ENCODE measurements at regions not wholly inside any gene's neighbourhood (a gene's known extent, or its start where the extent isn't known, plus 50 kb on each side); places are given as distances from the start of the nearest gene placed in this dataset.

GRCh38 chr4:125663896-125664767 lies 349.4 kb downstream of the FAT4 start:
- TF ChIP-seq, protein P1, sequence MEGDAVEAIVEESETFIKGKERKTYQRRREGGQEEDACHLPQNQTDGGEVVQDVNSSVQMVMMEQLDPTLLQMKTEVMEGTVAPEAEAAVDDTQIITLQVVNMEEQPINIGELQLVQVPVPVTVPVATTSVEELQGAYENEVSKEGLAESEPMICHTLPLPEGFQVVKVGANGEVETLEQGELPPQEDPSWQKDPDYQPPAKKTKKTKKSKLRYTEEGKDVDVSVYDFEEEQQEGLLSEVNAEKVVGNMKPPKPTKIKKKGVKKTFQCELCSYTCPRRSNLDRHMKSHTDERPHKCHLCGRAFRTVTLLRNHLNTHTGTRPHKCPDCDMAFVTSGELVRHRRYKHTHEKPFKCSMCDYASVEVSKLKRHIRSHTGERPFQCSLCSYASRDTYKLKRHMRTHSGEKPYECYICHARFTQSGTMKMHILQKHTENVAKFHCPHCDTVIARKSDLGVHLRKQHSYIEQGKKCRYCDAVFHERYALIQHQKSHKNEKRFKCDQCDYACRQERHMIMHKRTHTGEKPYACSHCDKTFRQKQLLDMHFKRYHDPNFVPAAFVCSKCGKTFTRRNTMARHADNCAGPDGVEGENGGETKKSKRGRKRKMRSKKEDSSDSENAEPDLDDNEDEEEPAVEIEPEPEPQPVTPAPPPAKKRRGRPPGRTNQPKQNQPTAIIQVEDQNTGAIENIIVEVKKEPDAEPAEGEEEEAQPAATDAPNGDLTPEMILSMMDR (IDR thresholded peaks at IDR 0.05): no peak
- TF ChIP-seq EP300 (IDR thresholded peaks at IDR 0.05): no peak
